Tibial nerve (tissue), 4 donors: ENCODE measurements at regions not wholly inside any gene's neighbourhood (a gene's known extent, or its start where the extent isn't known, plus 50 kb on each side); places are given as distances from the start of the nearest gene placed in this dataset.

Experiments used
- DNase-seq, 2 donors: peaks; one replicate each; pipeline ENCODE4 v3.0.0-alpha.2; 2019; ENCODE audit warnings: low spot score in 2 of 2
- H3K27ac ChIP-seq, 4 donors: fragments of 200-600 bp; sonication (generic) in 3 of 4; one replicate each; pipeline ENCODE4 v1.5.1; 2017 to 2019; ENCODE audit warnings: mild to moderate bottlenecking in 1 of 4
- H3K27me3 ChIP-seq, 2 donors: fragments of 200-600 bp; sonication (generic) in 1 of 2; one replicate each; pipeline versions ENCODE4 v1.5.1 to v1.6.0; 2017 to 2019
- H3K36me3 ChIP-seq, 3 donors: fragments of 200-600 bp; sonication (generic); one replicate each; pipeline ENCODE4 v1.5.1; 2018 to 2019
- H3K4me1 ChIP-seq, 4 donors: fragments of 200-600 bp; sonication (generic) in 3 of 4; one replicate each; pipeline ENCODE4 v1.5.1; 2017 to 2019
- H3K4me3 ChIP-seq, 4 donors: fragments of 200-600 bp; sonication (generic) in 3 of 4; one replicate each; pipeline ENCODE4 v1.5.1; 2017 to 2019; ENCODE audit warnings: mild to moderate bottlenecking in 1 of 4, moderate library complexity in 1 of 4
- H3K9me3 ChIP-seq, 4 donors: fragments of 200-600 bp; sonication (generic) in 3 of 4; one replicate each; pipeline ENCODE4 v1.5.1; 2017 to 2019
- EP300 ChIP-seq, 2 donors: sonication (generic); formaldehyde crosslinking; IDR thresholded peaks; one replicate each; pipeline ENCODE4 v1.6.1; 2017; ENCODE audit warnings: antibody characterized with exemption in 2 of 2, mild to moderate bottlenecking in 1 of 2
- POLR2A ChIP-seq, 2 donors: fragments of 450-650 bp; IDR thresholded peaks; one replicate each; pipeline ENCODE4 v1.6.1; 2017; ENCODE audit warnings: antibody characterized with exemption in 2 of 2, mild to moderate bottlenecking in 2 of 2, moderate library complexity in 2 of 2
- WGBS, 2 donors: methylation state at CpG; one replicate each; pipeline ENCODE4 v1.1.5; 2018; 5-methylcytosine and 5-hydroxymethylcytosine counted together
- TF ChIP-seq, protein P1 (sequence below), 5 experiments: fragments of 200-600 bp in 3 of 5; fragments of 450-650 bp in 2 of 5; sonication (generic) in 3 of 5; IDR thresholded peaks; one replicate each; pipeline ENCODE4 v1.5.1; 2016 to 2019; ENCODE audit warnings: antibody characterized with exemption in 5 of 5, mild to moderate bottlenecking in 3 of 5, moderate library complexity in 2 of 5

DNA sequence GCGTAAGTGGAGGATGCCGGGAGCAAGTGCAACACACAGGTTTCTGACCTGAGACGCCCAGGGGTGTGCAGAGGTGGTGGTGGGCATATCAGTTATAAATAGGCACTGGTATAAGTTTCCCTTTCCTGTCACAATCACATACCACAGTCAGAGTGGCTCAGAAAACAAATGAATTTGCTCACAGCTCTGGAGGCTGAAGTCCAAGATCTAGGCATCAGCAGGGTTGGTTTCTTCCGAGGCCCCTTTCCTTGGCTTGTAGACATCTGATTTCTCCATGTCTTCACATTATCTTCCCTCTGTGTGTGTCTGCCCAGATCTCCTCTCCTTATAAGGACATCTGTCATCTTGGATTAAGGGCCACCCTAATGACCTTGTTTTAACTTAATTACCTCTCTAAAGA lies 250.5 kb upstream of the TNRC6C start:
- Histone ChIP-seq H3K27me3 (no peaks in the 10 kb centered on the region), H3K4me3 (no peak overlapping the region), H3K27ac (no peak overlapping the region), H3K36me3 (no peaks in the 10 kb centered on the region), H3K9me3 (peaks cover 0 to 41% (median 7%) of the 10 kb centered on the region in 4 donors), H3K4me1 (no peaks in the 10 kb centered on the region)
- DNase-seq = no peak
- TF ChIP-seq POLR2A (IDR thresholded peaks at IDR 0.05) (no peak), EP300 (IDR thresholded peaks at IDR 0.05) (no peak)
- TF ChIP-seq, protein P1, sequence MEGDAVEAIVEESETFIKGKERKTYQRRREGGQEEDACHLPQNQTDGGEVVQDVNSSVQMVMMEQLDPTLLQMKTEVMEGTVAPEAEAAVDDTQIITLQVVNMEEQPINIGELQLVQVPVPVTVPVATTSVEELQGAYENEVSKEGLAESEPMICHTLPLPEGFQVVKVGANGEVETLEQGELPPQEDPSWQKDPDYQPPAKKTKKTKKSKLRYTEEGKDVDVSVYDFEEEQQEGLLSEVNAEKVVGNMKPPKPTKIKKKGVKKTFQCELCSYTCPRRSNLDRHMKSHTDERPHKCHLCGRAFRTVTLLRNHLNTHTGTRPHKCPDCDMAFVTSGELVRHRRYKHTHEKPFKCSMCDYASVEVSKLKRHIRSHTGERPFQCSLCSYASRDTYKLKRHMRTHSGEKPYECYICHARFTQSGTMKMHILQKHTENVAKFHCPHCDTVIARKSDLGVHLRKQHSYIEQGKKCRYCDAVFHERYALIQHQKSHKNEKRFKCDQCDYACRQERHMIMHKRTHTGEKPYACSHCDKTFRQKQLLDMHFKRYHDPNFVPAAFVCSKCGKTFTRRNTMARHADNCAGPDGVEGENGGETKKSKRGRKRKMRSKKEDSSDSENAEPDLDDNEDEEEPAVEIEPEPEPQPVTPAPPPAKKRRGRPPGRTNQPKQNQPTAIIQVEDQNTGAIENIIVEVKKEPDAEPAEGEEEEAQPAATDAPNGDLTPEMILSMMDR (IDR thresholded peaks at IDR 0.05) = no peak
- WGBS, 2 donors = 91 to 93% methylated on average over 4 of the region's 4 CpGs

DNA sequence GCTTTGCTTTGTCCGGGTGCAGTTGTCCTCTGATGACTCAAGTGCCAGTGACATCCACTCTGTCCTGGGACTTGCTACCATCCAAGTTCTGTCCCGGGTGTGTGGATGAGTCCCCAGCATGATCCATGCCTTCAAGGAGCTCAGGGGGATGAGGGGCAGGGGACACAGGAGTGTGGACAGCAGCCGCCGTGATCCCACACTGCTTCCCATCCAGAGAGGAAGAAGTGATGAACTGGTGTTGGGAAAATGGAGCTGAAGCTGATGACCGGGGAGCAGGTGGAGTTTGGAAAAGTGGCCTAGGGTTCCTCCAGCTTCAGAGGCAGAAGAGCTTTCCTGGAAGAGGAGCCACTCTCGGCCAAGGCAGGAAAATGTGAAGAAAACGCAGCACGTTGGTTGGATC lies 249.6 kb upstream of the TNRC6C start:
- Histone ChIP-seq H3K36me3 (no peaks in the 10 kb centered on the region), H3K27me3 (no peaks in the 10 kb centered on the region), H3K4me3 (no peak overlapping the region), H3K4me1 (no peaks in the 10 kb centered on the region), H3K9me3 (peaks cover 0 to 35% (median 5%) of the 10 kb centered on the region in 4 donors), H3K27ac (no peak overlapping the region)
- no peak for DNase-seq
- TF ChIP-seq POLR2A (IDR thresholded peaks at IDR 0.05) (no peak), EP300 (IDR thresholded peaks at IDR 0.05) (no peak)
- TF ChIP-seq, protein P1 (IDR thresholded peaks at IDR 0.05) = no peak
- WGBS, 2 donors = 86 to 90% methylated on average over 8 of the region's 8 CpGs

DNA sequence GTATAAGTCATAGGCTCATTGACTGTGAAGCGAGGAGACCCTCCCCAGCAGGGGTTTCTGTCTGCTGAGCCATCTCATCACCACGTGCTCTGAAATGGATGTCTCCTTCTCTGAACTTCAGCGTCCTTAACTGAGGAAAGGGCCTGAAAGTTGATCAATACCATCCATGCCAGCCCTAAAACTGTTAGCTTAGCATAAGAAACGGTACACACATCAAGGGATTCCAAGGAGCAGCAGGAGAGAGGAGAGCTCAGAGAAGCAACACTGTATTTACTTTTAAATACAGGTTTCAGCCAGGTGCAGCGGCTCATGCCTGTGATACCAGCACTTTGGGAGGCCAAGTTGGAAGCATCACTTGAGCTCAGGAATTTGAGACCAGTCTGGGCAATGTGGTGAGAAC lies 248.9 kb upstream of the TNRC6C start:
- Histone ChIP-seq H3K4me3 (no peak overlapping the region), H3K27ac (no peak overlapping the region), H3K36me3 (no peaks in the 10 kb centered on the region), H3K9me3 (peaks cover 0 to 35% (median 4%) of the 10 kb centered on the region in 4 donors), H3K4me1 (no peaks in the 10 kb centered on the region), H3K27me3 (no peaks in the 10 kb centered on the region)
- TF ChIP-seq, protein P1 (IDR thresholded peaks at IDR 0.05) = no peak
- TF ChIP-seq POLR2A (IDR thresholded peaks at IDR 0.05) (no peak), EP300 (IDR thresholded peaks at IDR 0.05) (no peak)
- no peak for DNase-seq
- 68 to 69% methylated on average over 5 of the region's 5 CpGs for WGBS, 2 donors

DNA sequence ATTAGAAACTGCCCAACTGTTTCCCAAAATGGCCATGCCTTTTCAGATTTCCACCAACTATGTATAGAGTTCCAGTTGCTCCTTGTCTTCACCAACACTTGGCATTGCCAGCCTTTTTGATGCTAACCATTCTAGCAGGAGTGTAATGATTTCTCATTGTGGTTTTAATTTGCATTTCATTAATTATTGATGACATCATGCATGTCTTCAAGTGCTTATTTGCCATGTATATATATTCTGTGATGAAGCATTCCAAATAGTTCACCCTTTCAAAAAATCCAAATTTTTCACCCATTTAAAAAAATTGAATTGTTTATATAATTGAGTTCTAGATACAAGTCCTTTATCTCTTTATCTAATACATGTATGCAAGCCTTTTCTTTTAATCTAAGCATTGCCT lies 245.9 kb upstream of the TNRC6C start:
- H3K4me3 ChIP-seq = no peak overlapping the region
- no peaks in the 10 kb centered on the region for H3K27me3 ChIP-seq
- H3K36me3 ChIP-seq = no peaks in the 10 kb centered on the region
- H3K9me3 ChIP-seq = peaks cover 0 to 14% (median 4%) of the 10 kb centered on the region in 4 donors
- TF ChIP-seq EP300 (IDR thresholded peaks at IDR 0.05) (no peak), POLR2A (IDR thresholded peaks at IDR 0.05) (no peak)
- TF ChIP-seq, protein P1 (IDR thresholded peaks at IDR 0.05) = no peak
- no peaks in the 10 kb centered on the region for H3K4me1 ChIP-seq
- no peak overlapping the region for H3K27ac ChIP-seq
- no peak for DNase-seq

DNA sequence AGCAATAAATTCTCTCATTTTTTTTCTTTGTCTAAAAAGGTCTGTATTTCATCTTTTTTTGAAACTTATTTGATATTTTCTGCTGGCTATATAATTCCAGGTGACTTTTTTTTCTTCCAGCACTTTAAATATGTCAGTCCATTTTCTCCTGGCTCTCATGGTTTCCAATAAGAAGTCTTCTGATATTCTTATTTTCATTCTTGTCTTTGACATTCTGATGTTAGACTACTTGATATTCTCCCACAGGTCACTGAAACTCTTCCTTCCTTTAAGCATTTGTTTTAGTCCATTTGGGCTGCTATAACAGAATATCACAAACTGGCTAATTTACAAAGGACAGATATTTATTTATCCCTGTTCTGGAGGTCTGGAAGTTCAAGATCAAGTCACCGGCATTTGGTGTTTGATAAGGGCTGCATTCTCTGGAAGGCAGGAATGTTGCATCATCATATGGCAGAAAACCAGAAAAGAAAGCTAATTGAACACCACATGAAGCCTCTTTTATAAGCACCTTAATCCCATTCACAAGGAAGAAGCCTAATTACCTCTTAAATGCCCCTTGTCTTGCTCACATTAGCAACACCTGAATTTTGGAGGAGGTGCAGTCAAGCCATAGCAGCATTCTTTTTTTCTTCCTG lies 242.1 kb upstream of the TNRC6C start:
- DNase-seq = no peak
- no peak for TF ChIP-seq POLR2A (IDR thresholded peaks at IDR 0.05)
- TF ChIP-seq, protein P1 (IDR thresholded peaks at IDR 0.05) = no peak
- TF ChIP-seq EP300 (IDR thresholded peaks at IDR 0.05) = no peak
- no peak overlapping the region for H3K27ac ChIP-seq
- peaks cover 0 to 14% (median 4%) of the 10 kb centered on the region in 4 donors for H3K9me3 ChIP-seq
- WGBS, 2 donors = 36 to 39% methylated on average over 1 of the region's 1 CpG
- no peaks in the 10 kb centered on the region for H3K27me3 ChIP-seq
- H3K4me1 ChIP-seq = no peaks in the 10 kb centered on the region
- no peaks in the 10 kb centered on the region for H3K36me3 ChIP-seq
- no peak overlapping the region for H3K4me3 ChIP-seq
